GM18520 (cell line): ENCODE measurements at regions not wholly inside any gene's neighbourhood (a gene's known extent, or its start where the extent isn't known, plus 50 kb on each side); places are given as distances from the start of the nearest gene placed in this dataset.

ENCODE experiments used
- ATAC-seq: cut with Tn5 transposase; IDR thresholded peaks from one replicate; pipeline ENCODE4 v1.9.1; 2021; ENCODE audit not compliant: unreplicated experiment

DNA sequence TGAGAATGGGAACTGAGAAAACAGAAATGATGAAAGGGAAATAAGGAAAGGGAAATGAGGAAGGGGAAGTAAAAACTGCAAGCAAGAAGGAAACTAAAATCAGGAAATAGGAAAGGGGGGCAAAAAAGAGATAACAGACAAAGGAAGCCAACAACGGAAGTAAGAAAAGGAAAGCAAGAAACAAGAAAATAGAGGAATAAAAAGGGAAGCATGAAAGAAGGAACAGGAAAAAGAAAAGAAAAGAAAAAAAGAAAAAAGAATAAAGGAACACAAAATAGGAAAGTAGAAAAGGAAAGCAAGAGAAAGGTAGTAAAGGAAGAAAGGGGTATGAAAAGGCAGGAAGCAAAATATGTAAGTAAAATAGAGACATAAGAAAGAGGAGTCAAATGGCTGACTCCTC lies 241.2 kb upstream of the NCKAP5 start:
- ATAC-seq = no peak

GRCh38 chr2:133810559-133810958 lies 242.3 kb upstream of the NCKAP5 start:
- ATAC-seq = no peak

DNA sequence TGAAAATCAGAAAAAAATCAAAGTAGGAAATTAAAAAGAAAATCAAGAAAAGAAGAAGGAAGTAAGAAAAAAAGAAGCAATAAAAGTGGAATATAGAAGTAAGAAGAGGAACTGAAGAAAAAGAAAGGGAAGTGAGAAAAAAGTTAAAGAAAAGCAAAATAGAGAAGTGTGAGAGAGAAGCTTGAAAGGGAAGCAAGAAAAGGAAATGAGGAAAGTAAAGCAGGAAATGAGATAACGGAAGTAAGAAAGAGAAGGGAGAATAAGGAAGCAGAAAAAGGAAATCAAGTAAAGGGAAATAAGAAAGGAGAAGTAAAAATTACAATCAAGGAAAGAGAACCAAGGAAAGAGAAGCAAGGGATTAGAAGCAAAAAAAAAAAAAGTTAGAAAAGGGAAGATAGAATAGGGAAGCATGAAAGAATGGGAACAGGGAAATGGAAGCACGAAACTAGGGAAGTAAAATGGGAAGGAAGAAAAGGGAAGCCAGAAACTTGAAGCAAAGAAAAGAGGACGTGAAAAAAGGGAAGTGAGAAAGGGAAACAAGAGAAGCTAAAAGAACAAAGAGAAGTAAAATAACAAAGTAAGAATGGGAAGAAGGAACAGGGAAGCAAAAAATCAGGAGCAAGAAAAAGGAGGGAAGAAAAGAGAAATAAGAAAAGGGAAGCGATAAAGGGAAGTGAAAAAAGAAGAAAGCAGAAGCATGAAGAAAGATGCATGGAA lies 243.3 kb upstream of the NCKAP5 start:
- no peak for ATAC-seq

DNA sequence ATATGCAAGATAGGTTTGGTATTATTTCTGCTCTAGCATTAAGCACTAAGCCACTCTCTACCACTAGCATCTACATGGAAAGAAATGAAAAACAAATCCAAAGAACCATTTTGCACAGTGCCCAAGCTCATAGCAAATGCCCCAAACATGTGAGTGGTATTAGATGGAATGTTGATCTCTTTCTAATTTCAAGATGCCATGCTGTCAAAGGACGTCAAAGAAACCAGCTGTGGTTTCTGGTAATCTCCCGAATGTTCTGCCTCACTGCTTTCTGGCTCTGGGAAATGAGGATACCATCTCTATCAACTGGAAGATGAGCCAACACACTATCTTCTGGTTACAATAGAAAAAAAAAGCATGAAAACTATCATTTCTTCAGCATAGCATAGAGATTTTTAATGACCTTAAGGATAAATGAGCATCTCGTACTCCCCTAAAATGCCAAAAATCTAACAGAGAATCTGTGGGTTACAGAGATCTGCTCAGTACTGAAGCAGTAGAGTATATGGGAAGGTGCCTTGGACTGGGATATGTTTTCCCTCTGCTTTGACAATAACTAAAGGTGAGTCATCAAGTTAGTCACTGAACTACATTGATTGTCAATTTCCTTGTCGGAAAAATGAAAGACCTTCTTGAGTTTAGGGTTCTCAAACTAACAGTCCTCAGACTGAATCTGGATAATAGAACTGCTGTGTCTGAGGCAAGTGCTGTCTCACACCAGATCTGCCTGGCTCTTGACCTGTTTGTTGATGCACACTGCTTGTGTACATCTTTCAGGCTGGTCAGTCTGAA lies 244.8 kb upstream of the NCKAP5 start:
- no peak for ATAC-seq

DNA sequence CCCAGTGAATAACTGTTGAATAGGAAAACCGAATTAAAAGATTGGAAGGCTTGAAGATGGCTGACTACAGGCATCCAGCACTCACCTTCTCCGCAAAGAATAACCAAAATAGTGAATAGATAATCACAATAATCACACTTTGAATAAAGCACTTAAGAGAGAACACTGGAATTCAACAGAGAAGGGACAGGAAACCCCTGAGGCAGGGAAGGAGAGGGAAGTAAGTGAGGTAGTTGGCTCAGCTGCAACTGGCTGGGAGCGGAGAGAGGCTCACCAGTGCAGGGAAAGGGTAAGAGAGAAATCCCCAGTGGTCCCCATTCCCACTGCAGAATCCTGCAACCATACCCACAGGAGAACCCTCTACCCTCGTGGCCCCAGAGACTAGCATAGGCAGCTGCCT lies 246.6 kb upstream of the NCKAP5 start:
- no peak for ATAC-seq

DNA sequence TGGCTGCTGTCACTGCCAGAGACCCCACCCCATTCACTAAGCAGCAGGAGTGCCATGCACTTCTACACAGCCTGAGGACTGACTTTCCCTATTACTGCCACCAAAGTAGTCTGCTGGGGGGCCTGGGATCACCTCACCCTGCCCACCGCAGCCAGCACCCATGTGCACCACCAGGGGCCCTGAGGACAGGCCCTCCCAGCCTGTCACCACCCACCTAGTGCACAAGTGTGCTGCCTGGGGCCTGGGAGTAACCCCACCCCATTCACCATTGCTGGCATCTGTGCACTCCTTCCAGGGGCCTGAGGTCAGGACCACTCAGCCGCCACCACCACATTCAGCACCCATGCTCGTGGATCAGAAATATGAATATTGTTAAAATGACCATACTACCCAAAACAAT lies 247.8 kb upstream of the NCKAP5 start:
- ATAC-seq = no peak

DNA sequence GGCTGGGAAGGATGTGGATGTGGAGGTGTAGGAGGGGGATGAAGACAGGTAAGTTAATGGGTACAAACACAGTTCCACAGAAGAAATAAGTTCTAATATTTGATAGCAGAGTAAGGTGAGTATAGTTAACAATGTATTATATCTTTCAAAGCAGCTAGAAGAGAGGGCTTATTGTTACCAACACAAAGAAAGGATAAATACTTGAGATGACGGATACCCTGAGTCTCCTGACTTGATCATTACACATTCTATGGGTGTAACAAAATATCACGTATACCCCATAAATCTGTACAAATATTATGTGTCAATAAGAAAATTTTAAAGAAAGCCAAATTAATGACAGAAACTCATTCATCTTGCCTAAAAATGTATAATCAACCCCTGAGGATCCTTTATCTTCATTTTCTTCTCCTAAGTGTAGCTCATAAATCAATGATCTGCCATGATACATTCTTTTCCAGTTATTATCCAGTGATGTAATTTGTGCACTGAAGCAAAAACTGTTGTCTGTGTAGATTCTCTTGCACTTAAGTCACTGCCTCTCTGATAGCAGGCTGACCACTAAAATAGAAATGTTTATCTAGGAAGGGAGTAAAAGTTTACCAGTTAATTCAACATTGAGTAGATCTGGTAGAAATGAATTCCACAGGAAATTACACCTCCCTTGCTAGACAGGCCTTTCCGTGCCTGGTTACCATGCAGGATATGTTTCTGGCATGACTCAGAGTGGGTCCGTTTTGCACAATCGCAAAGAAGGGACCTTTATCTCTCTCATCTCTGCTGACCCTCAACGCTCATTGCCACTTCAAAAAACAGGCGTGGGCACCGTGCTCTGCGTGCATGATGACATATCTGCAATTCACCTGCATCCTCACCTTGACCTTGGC lies 249.7 kb upstream of the NCKAP5 start:
- ATAC-seq = no peak

GRCh38 chr2:133818661-133819060 lies 250.4 kb upstream of the NCKAP5 start:
- ATAC-seq = no peak

GRCh38 chr2:133819906-133820305 lies 251.6 kb upstream of the NCKAP5 start:
- ATAC-seq = no peak

DNA sequence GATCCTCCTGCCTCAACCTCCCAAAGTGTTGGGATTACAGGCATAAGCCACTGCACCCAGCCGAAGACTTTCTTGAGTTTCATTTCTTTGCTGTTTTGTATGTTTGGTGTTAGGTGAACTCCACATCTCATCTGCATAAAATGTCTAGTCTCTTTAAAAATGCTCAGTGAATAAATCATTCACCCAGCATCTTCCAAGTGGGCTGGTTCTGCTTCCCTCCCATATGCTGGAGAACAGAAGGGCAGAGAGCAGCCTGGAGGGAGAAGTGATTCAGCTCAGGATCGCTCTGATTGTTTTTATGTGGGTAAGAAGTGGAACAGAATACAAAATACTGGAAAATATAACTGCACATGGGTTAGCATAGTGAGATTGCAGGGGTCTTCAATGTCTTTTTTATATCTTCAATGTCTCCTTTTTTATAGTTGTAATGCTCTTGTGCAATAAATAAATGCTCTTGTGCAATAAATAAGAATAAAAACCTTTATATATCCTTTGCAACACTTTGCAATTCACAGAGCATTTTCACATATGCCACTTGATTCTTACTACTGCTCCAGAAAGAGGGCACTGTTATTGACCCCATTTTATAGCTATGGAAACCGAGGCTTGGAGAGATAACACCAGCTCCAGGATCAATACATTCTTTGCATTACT lies 253.0 kb upstream of the NCKAP5 start:
- no peak for ATAC-seq

DNA sequence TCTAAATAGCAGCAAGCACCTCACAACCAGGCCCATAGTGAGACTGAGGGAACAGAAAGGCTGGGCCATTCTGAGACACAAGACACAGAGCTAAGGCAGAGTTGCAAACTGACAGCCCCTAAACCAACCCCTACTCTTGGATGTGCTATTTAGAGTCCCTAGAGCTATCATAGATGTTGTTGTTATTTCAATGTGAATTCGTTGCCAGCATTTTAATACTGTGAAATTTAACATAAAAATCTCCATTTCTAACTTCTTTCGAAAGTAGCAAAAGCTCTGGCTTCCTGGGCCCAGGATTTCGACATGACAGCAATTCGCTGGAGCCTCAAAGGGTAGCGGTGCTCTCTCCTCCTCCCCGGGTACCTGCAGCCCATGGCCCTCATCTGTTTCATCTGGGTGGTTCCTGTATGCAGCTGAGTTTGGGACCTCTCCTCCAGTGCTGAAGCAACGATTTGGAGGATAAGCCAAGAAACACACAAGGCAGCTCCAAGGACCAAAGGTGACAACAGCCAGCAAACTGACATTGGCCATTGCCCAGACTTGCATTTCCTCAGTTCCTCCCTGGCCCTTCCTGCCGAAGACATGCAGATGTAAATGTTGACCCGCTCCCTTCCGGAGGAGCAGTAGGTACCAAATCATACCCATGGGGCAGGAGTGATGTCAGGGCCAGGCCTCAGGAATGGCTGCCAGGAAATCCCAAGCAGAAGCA lies 254.4 kb upstream of the NCKAP5 start:
- ATAC-seq = no peak

DNA sequence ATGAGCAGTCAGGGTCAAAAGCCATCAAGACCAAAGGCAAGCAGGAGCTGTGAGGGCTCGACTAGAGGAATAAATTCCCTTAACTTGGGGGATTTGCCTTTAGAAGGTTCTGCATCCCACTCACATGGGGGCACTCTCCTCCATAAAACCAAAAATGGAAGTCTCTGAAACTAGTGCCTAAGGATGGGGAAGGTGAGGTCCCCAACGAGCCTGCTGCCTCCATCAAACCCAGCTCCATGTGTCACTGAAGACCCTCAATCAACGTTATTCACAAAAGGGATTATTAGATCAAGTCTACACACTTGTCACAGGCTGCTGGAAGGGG lies 254.9 kb upstream of the NCKAP5 start:
- no peak for ATAC-seq

GRCh38 chr2:133824869-133825268 lies 256.6 kb upstream of the NCKAP5 start:
- no peak for ATAC-seq

- ATAC-seq = no peak
These were observed 257.5 kb upstream of the NCKAP5 start for GRCh38 chr2:133825778-133826177.

DNA sequence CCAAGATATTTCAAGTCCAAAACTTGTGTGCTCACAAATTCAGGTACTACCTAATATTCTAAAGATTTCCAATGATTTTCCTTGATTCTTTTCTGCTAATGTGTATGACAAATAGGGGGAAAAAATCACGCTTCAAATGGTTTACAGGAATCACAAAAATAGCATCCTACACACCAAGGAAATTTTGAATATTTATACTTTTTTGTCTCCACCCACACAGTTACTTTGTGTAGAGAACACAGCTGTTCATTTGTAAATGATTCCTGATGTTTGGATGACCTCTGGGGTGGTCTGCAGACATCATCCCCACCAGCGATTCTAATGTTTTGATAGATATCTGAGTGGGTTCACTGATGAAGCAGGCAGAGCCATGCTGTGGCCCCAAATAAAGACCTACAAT lies 260.6 kb upstream of the NCKAP5 start:
- ATAC-seq = no peak

- no peak for ATAC-seq
These were observed 261.3 kb upstream of the NCKAP5 start for GRCh38 chr2:133829450-133830020.

DNA sequence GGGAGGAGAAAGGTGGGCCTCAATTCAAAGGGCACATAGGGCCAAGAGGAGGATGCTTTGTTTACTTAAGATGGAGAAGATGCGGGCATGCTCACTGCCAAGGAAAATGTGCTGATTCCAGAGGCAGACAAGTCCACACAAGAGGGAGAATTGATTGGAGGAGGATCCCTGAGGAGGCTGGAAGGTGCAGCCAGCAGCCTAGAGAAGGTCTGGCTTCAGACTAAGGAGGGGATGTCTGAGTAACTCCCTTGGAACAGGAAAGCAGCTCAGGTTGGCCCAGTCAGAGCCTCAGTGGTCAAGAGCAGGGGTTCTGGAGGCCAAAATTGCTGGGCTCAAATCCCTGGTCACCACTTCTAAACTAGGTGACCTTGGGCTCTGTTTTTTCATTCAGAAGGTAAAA lies 265.5 kb upstream of the NCKAP5 start:
- ATAC-seq = no peak

- no peak for ATAC-seq
These were observed 267.8 kb upstream of the NCKAP5 start for GRCh38 chr2:133835821-133836619.

- no peak for ATAC-seq
These were observed 268.6 kb upstream of the NCKAP5 start for GRCh38 chr2:133836691-133837345.
